ENCODE measurements at regions not wholly inside any gene's neighbourhood (a gene's known extent, or its start where the extent isn't known, plus 50 kb on each side); places are given as distances from the start of the nearest gene placed in this dataset.

- TF ChIP-seq CTCF (IDR thresholded peaks at IDR 0.05; ENCODE audit: borderline replicate concordance, control extremely low read depth, extremely low read depth, insufficient read depth, missing control alignments): no peak
- in situ Hi-C loops (cut with MboI; ENCODE audit: low sequenced_read_pairs, unreplicated experiment): no loop called here
Observed at GRCh38 chr15:96019114-96019513, 311.4 kb upstream of the NR2F2 start.

GRCh38 chr15:96020133-96020532 lies 310.4 kb upstream of the NR2F2 start:
- in situ Hi-C loops (cut with MboI; ENCODE audit: low sequenced_read_pairs, unreplicated experiment): no loop called here
- no peak for DNase-seq (ENCODE audit: low spot score)
- no peak for TF ChIP-seq CTCF (IDR thresholded peaks at IDR 0.05; ENCODE audit: borderline replicate concordance, control extremely low read depth, extremely low read depth, insufficient read depth, missing control alignments)

More at GRCh38 chr15:96019114-96019513, 311.4 kb upstream of the NR2F2 start:
- DNase-seq (ENCODE audit: low spot score): no peak

GRCh38 chr15:96020797-96021196 lies 309.7 kb upstream of the NR2F2 start:
- TF ChIP-seq CTCF (IDR thresholded peaks at IDR 0.05; ENCODE audit: borderline replicate concordance, control extremely low read depth, extremely low read depth, insufficient read depth, missing control alignments): no peak
- in situ Hi-C loops (cut with MboI; ENCODE audit: low sequenced_read_pairs, unreplicated experiment): no loop called here
- no peak for DNase-seq (ENCODE audit: low spot score)

- no peak for DNase-seq (ENCODE audit: low spot score)
- in situ Hi-C loops (cut with MboI; ENCODE audit: low sequenced_read_pairs, unreplicated experiment): no loop called here
- no peak for TF ChIP-seq CTCF (IDR thresholded peaks at IDR 0.05; ENCODE audit: borderline replicate concordance, control extremely low read depth, extremely low read depth, insufficient read depth, missing control alignments)
Observed at GRCh38 chr15:96023081-96023480, 307.4 kb upstream of the NR2F2 start.

GRCh38 chr15:96027501-96027900 lies 303.0 kb upstream of the NR2F2 start:
- no peak for TF ChIP-seq CTCF (IDR thresholded peaks at IDR 0.05; ENCODE audit: borderline replicate concordance, control extremely low read depth, extremely low read depth, insufficient read depth, missing control alignments)

GRCh38 chr15:96028620-96029019 lies 301.9 kb upstream of the NR2F2 start:
- in situ Hi-C loops (cut with MboI; ENCODE audit: low sequenced_read_pairs, unreplicated experiment): no loop called here
- no peak for TF ChIP-seq CTCF (IDR thresholded peaks at IDR 0.05; ENCODE audit: borderline replicate concordance, control extremely low read depth, extremely low read depth, insufficient read depth, missing control alignments)
- no peak for DNase-seq (ENCODE audit: low spot score)

More at GRCh38 chr15:96027501-96027900, 303.0 kb upstream of the NR2F2 start:
- in situ Hi-C loops (cut with MboI; ENCODE audit: low sequenced_read_pairs, unreplicated experiment): no loop called here
- no peak for DNase-seq (ENCODE audit: low spot score)

- in situ Hi-C loops (cut with MboI; ENCODE audit: low sequenced_read_pairs, unreplicated experiment): no loop called here
- no peak for TF ChIP-seq CTCF (IDR thresholded peaks at IDR 0.05; ENCODE audit: borderline replicate concordance, control extremely low read depth, extremely low read depth, insufficient read depth, missing control alignments)
- DNase-seq (ENCODE audit: low spot score): no peak
Observed at GRCh38 chr15:96029172-96029571, 301.3 kb upstream of the NR2F2 start.
